Activated CD8-positive, alpha-beta memory T cell treated with anti-CD3 and anti-CD28 coated beads, Interleukin-2, amount 50 U/mL, for 24 hours (primary cell): ENCODE measurements at regions not wholly inside any gene's neighbourhood (a gene's known extent, or its start where the extent isn't known, plus 50 kb on each side); places are given as distances from the start of the nearest gene placed in this dataset.

Source experiments
- DNase-seq: peaks from one replicate; pipeline ENCODE4 v3.0.0-alpha.2; 2020; ENCODE audit errors: extremely low read depth

GRCh38 chr6:165082636-165083035 lies 226.8 kb downstream of the C6orf118 start:
- DNase-seq, result no peak

- no peak for DNase-seq
Measured at GRCh38 chr6:165081944-165082532, 227.4 kb downstream of the C6orf118 start.

- no peak for DNase-seq
Measured at GRCh38 chr6:165077876-165078275, 231.5 kb downstream of the C6orf118 start.

- DNase-seq, result no peak
Measured at GRCh38 chr6:165071906-165072305, 237.5 kb downstream of the C6orf118 start.

GRCh38 chr6:165060720-165061119 lies 248.7 kb downstream of the C6orf118 start:
- no peak for DNase-seq

GRCh38 chr6:165059032-165059431 lies 250.4 kb downstream of the C6orf118 start:
- DNase-seq, result no peak

GRCh38 chr6:165056292-165056691 lies 253.1 kb downstream of the C6orf118 start:
- DNase-seq, result no peak

- DNase-seq, result no peak
Measured at GRCh38 chr6:165055231-165055630, 254.2 kb downstream of the C6orf118 start.

GRCh38 chr6:165052561-165053480 lies 256.6 kb downstream of the C6orf118 start:
- no peak for DNase-seq

GRCh38 chr6:165049362-165049761 lies 260.0 kb downstream of the C6orf118 start:
- DNase-seq, result no peak

GRCh38 chr6:165047952-165048351 lies 261.5 kb downstream of the C6orf118 start:
- DNase-seq, result no peak

- no peak for DNase-seq
Measured at GRCh38 chr6:165045631-165046030, 263.8 kb downstream of the C6orf118 start.

GRCh38 chr6:165042912-165043311 lies 266.5 kb downstream of the C6orf118 start:
- DNase-seq, result no peak

GRCh38 chr6:165040440-165040839 lies 269.0 kb downstream of the C6orf118 start:
- no peak for DNase-seq

- DNase-seq, result no peak
Measured at GRCh38 chr6:165034271-165034741, 275.1 kb downstream of the C6orf118 start.

- no peak for DNase-seq
Measured at GRCh38 chr6:165031502-165031901, 277.9 kb downstream of the C6orf118 start.

GRCh38 chr6:165025040-165025439 lies 284.4 kb downstream of the C6orf118 start:
- DNase-seq, result no peak

GRCh38 chr6:165019681-165020080 lies 289.7 kb downstream of the C6orf118 start:
- DNase-seq, result no peak

- no peak for DNase-seq
Measured at GRCh38 chr6:165015676-165016075, 293.7 kb downstream of the C6orf118 start.

- no peak for DNase-seq
Measured at GRCh38 chr6:165013701-165014100, 295.7 kb downstream of the C6orf118 start.

GRCh38 chr6:165012183-165012582 lies 297.2 kb downstream of the C6orf118 start:
- no peak for DNase-seq

- DNase-seq, result no peak
Measured at GRCh38 chr6:165010556-165011535, 298.6 kb downstream of the C6orf118 start.
